ENCODE measurements at regions not wholly inside any gene's neighbourhood (a gene's known extent, or its start where the extent isn't known, plus 50 kb on each side); places are given as distances from the start of the nearest gene placed in this dataset.

- no peak for DNase-seq (ENCODE audit: low read depth)
Measured at GRCh38 chr20:50258790-50259483, 68.3 kb downstream of the CEBPB start.

DNA sequence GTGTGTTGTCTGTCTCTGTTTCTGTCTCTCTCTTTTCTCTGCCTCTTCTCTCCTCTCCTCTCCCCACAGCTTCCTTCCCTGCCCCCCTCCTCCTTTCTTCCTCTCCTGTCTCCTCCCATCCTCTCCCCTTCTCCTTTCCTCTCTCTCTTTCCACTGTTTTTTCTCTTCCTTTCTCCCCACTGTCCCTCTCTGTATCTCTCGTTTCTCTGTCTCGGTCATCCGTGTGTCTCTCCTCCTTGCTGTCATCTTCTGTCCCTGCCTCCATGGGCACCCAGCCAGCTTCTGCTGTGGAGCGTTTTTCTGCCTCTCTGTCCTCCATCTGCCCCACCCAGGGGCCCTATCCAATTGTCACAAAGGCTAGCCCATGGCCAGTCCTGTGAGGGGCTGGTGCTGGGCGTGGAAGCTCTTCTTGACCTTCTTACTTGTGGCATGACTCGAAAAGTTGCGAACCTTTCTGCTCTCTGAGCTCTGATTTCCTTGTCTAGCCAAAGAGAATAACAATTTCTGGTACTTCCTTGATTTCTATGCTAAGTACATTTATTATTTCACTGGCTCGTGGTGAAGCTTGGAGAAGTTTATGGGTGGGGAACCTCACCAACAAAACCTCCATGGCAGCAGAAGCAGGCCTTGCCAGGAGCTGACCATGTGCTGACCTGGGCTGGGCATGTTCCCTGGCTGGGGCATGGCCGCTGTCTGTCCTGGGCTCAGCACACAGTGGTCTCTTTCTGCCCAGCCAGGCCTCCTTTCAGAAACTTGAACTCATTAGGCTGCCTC, 69.3 kb downstream of the CEBPB start:
- no peak for DNase-seq (ENCODE audit: low read depth)

GRCh38 chr20:50260479-50261221, 70.0 kb downstream of the CEBPB start:
- no peak for DNase-seq (ENCODE audit: low read depth)

GRCh38 chr20:50261471-50262212, 71.0 kb downstream of the CEBPB start:
- no peak for DNase-seq (ENCODE audit: low read depth)

- DNase-seq (ENCODE audit: low read depth) = no peak
Measured at GRCh38 chr20:50263831-50264230, 73.2 kb downstream of the CEBPB start.

- no peak for DNase-seq (ENCODE audit: low read depth)
Measured at GRCh38 chr20:50264534-50265145, 74.0 kb downstream of the CEBPB start.

DNA sequence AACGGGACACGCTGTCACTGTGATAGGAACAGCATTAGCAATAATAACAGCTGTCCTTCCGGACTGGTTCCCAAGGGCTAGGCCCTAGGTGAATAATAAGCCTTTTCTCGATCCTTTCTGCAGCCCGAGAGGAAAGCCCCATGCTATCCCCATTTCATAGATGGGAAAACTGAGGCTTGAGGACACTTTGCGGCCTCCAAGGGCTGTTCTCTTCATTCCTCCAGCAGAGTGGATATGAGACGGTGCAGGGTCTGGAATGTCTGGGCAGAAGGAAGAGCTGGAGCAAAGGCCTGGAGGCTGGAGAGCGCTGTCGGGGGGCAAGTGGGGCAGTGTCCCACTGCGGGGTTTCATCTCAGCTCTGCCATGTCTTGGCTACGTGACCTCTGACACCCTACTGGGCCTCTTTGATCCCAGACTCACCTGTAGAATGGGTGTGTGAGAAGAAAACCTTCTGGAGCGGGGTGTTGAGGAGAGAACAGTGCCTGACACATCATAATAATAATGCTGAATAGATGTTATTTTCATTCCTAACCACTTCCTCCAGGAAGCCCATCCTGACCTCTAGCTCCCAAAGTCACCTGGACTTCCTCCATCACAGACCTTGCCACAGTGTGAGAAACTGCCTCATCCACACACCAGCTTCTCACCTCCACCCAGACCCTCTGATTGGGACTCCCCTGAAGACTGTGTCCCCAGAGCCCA, 74.8 kb downstream of the CEBPB start:
- no peak for DNase-seq (ENCODE audit: low read depth)

GRCh38 chr20:50266293-50267040, 75.8 kb downstream of the CEBPB start:
- DNase-seq (ENCODE audit: low read depth) = no peak

DNA sequence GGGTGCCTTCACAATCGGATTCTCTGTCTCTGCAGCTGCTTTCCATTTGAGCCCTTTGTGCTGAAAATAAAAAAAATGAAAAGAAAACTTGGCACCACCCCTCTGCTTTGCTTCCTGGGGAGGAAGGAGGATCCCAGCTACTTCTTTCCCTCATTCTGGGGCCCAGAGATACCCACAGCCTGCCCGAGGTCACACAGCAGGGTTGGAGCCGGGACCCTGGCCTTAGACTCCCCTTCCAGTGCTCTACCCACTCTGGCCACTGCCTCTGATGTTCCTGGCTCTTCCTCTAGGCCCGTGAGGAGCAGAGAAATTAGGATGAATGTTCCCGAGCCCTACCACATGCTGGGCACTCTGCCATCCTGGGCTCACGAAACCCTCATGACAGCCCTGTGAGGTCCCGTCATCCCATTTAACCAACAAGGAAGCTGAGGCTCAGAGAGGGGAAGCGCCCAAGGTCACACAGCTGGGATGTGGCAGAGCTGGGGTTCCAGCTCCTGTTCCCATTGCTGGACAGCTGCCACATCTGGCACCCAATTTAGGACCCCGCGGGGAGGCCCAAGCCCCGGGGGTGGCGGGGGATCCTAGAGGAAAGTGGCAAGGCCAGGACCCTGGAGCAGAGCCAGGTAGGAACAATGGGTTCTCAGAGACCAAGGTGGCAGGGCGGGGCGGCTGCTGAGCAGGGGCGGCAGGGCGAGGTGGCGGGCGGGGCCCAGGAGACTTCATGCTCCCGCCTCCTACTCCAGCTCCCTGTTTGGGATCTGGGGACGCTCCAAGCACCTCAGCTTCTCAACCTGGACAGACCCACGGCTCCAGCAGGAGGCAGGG, 76.6 kb downstream of the CEBPB start:
- DNase-seq (ENCODE audit: low read depth) = no peak

- no peak for DNase-seq (ENCODE audit: low read depth)
Measured at GRCh38 chr20:50267866-50268219, 77.2 kb downstream of the CEBPB start.

- no peak for DNase-seq (ENCODE audit: low read depth)
Measured at GRCh38 chr20:50269091-50270033, 78.7 kb downstream of the CEBPB start.

GRCh38 chr20:50270034-50270395, 79.4 kb downstream of the CEBPB start:
- DNase-seq (ENCODE audit: low read depth) = no peak

DNA sequence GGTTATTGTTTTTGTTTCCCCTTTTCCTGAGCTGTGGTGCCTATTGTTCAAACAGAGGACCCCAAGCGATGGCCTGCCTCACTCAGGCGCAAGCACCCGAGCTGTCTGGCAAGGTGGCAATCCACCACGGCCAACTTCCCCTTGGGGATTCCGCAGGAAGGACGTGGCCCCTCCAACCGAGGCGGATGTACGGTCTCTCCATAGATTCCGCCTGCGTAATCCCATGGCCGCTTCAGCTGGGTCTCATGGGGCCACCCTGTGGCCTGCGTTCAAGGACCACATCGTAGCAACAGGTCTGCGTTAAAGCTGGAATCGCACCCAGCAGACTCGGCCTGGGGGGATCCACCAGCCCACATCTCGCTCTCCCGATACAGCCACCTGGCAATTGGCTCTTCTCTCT, 79.9 kb downstream of the CEBPB start:
- no peak for DNase-seq (ENCODE audit: low read depth)

- DNase-seq (ENCODE audit: low read depth) = no peak
Measured at GRCh38 chr20:50271176-50271575, 80.5 kb downstream of the CEBPB start.

DNA sequence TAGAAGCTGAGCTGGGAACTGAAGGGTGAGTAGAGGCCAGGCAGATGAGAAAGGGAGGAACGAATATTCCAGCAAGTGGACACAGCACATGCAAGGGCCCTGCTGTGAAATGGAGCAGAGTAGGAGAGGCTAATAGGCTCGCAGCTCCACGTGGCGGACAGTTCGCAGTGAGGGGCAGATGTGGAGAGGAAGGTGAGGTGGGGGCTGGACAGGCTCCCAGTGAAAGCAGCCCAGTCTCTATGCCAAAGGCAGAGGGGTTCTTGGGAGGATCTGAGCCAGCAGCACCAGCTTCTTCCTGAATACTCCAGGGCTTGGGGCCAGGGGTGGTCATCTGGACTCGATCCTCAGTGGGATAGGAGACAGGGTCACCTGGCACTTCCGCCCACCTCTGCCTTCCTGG, 81.0 kb downstream of the CEBPB start:
- no peak for DNase-seq (ENCODE audit: low read depth)

GRCh38 chr20:50272030-50272723, 81.5 kb downstream of the CEBPB start:
- no peak for DNase-seq (ENCODE audit: low read depth)

GRCh38 chr20:50272724-50273446, 82.3 kb downstream of the CEBPB start:
- DNase-seq (ENCODE audit: low read depth) = no peak

Measured in activated gamma-delta T cell treated with anti-CD3 and anti-CD28 coated beads, Interleukin-2, amount 50 U/mL, for 16 hours (primary cell).